Gastroesophageal sphincter (tissue), 4 donors: ENCODE measurements at regions not wholly inside any gene's neighbourhood (a gene's known extent, or its start where the extent isn't known, plus 50 kb on each side); places are given as distances from the start of the nearest gene placed in this dataset.

Source experiments
- ATAC-seq: fragments of 150-250 bp; one replicate; pipeline ENCODE4 v1.9.1; 2016; ENCODE audit warnings: mild to moderate bottlenecking, moderate library complexity
- H3K27ac ChIP-seq, 4 donors: fragments of 200-600 bp; sonication (generic) in 3 of 4; 1 replicate in 3 of 4; 2 replicates in 1 of 4; pipeline ENCODE4 v1.5.1; 2016 to 2019
- H3K27me3 ChIP-seq: fragments of 200-600 bp; sonication (generic); one replicate; pipeline ENCODE4 v1.5.1; 2019
- H3K36me3 ChIP-seq, 2 donors: fragments of 200-600 bp; sonication (generic); one replicate each; pipeline ENCODE4 v1.5.1; 2019; ENCODE audit warnings: control low read depth in 1 of 2
- H3K4me1 ChIP-seq, 3 donors: fragments of 200-600 bp; sonication (generic); 1 replicate in 2 of 3; 2 replicates in 1 of 3; pipeline ENCODE4 v1.5.1; 2016 to 2019; ENCODE audit warnings: control low read depth in 2 of 3
- H3K4me3 ChIP-seq, 2 donors: fragments of 200-600 bp; sonication (generic); one replicate each; pipeline ENCODE4 v1.5.1; 2019; ENCODE audit warnings: mild to moderate bottlenecking in 1 of 2, moderate library complexity in 1 of 2
- H3K9me3 ChIP-seq, 3 donors: fragments of 200-600 bp; sonication (generic); one replicate each; pipeline ENCODE4 v1.5.1; 2017 to 2019; ENCODE audit warnings: control low read depth in 2 of 3
- CTCF ChIP-seq, 4 experiments: fragments of 200-600 bp in 2 of 4; fragments of 450-650 bp in 2 of 4; sonication (generic) in 1 of 4; IDR thresholded peaks; one replicate each; pipeline ENCODE4 v1.5.1; 2017 to 2019; ENCODE audit warnings: antibody characterized with exemption in 4 of 4, mild to moderate bottlenecking in 2 of 4, moderate library complexity in 2 of 4
- EP300 ChIP-seq: sonication (generic); formaldehyde crosslinking; IDR thresholded peaks from one replicate; pipeline ENCODE4 v1.6.1; 2017; ENCODE audit warnings: antibody characterized with exemption, mild to moderate bottlenecking
- POLR2A ChIP-seq, 2 donors: fragments of 450-650 bp; IDR thresholded peaks; one replicate each; pipeline ENCODE4 v1.6.1; 2017; ENCODE audit warnings: antibody characterized with exemption in 2 of 2, mild to moderate bottlenecking in 2 of 2, moderate library complexity in 1 of 2
- POLR2AphosphoS5 ChIP-seq: sonication (generic); formaldehyde crosslinking; IDR thresholded peaks from one replicate; pipeline ENCODE4 v1.6.1; 2017; ENCODE audit warnings: antibody characterized with exemption
- WGBS, 2 donors: methylation state at CpG; one replicate each; pipeline ENCODE4 v1.1.5; 2018; ENCODE audit warnings: low coverage in 1 of 2; 5-methylcytosine and 5-hydroxymethylcytosine counted together

- no peaks in the 10 kb centered on the region for H3K9me3 ChIP-seq
- no peak overlapping the region for H3K27ac ChIP-seq
- 62 to 79% methylated on average over 3 of the region's 3 CpGs for WGBS, 2 donors
- H3K4me3 ChIP-seq = no peak overlapping the region
- no peaks in the 10 kb centered on the region for H3K36me3 ChIP-seq
- no peak for ATAC-seq
- TF ChIP-seq EP300 (no peak), POLR2A (IDR thresholded peaks at IDR 0.05) (no peak), CTCF (IDR thresholded peaks at IDR 0.05) (no peak), POLR2AphosphoS5 (no peak)
- H3K4me1 ChIP-seq = peaks cover 3 to 41% (median 9%) of the 10 kb centered on the region in 3 donors
- no peaks in the 10 kb centered on the region for H3K27me3 ChIP-seq
Observed at GRCh38 chr4:79182209-79182608, 143.7 kb downstream of the NAA11 start.

- H3K27ac ChIP-seq = no peak overlapping the region
- no peaks in the 10 kb centered on the region for H3K36me3 ChIP-seq
- peaks cover 3 to 51% (median 9%) of the 10 kb centered on the region in 3 donors for H3K4me1 ChIP-seq
- ATAC-seq = no peak
- no peaks in the 10 kb centered on the region for H3K27me3 ChIP-seq
- no peak overlapping the region for H3K4me3 ChIP-seq
- TF ChIP-seq POLR2AphosphoS5 (no peak), CTCF (IDR thresholded peaks at IDR 0.05) (no peak), EP300 (no peak), POLR2A (IDR thresholded peaks at IDR 0.05) (no peak)
- H3K9me3 ChIP-seq = no peaks in the 10 kb centered on the region
- 96 to 97% methylated on average over 7 of the region's 7 CpGs for WGBS, 2 donors
Observed at GRCh38 chr4:79181190-79181589, 144.7 kb downstream of the NAA11 start.

- Histone ChIP-seq H3K9me3 (no peaks in the 10 kb centered on the region), H3K36me3 (no peaks in the 10 kb centered on the region), H3K27ac (peak overlapping the region in 2 of 4 donors; percentile 30 to 45), H3K4me3 (no peak overlapping the region), H3K27me3 (no peaks in the 10 kb centered on the region), H3K4me1 (peaks cover 3 to 58% (median 3%) of the 10 kb centered on the region in 3 donors)
- ATAC-seq = peak; percentile 13
- TF ChIP-seq POLR2A (IDR thresholded peaks at IDR 0.05) (no peak), POLR2AphosphoS5 (peak; percentile 40)
Observed at GRCh38 chr4:79178760-79179159, 147.1 kb downstream of the NAA11 start.

GRCh38 chr4:79177388-79177787, 148.5 kb downstream of the NAA11 start:
- ATAC-seq = no peak
- H3K27ac ChIP-seq = peak overlapping the region; percentile 30 to 45 (median 42)
- H3K9me3 ChIP-seq = no peaks in the 10 kb centered on the region
- H3K4me3 ChIP-seq = no peak overlapping the region
- no peaks in the 10 kb centered on the region for H3K27me3 ChIP-seq
- no peaks in the 10 kb centered on the region for H3K36me3 ChIP-seq
- TF ChIP-seq EP300 (no peak), POLR2AphosphoS5 (no peak), CTCF (IDR thresholded peaks at IDR 0.05) (no peak), POLR2A (IDR thresholded peaks at IDR 0.05) (no peak)
- H3K4me1 ChIP-seq = peaks cover 3 to 66% (median 10%) of the 10 kb centered on the region in 3 donors

GRCh38 chr4:79176351-79176750, 149.5 kb downstream of the NAA11 start:
- Histone ChIP-seq H3K9me3 (no peaks in the 10 kb centered on the region), H3K4me3 (no peak overlapping the region), H3K27me3 (no peaks in the 10 kb centered on the region), H3K36me3 (no peaks in the 10 kb centered on the region), H3K27ac (no peak overlapping the region), H3K4me1 (peaks cover 3 to 71% (median 11%) of the 10 kb centered on the region in 3 donors)
- ATAC-seq = no peak
- 65 to 76% methylated on average over 4 of the region's 4 CpGs for WGBS, 2 donors
- TF ChIP-seq CTCF (IDR thresholded peaks at IDR 0.05) = no peak
- TF ChIP-seq EP300 = no peak
- no peak for TF ChIP-seq POLR2AphosphoS5
- no peak for TF ChIP-seq POLR2A (IDR thresholded peaks at IDR 0.05)
